ENCODE measurements at regions not wholly inside any gene's neighbourhood (a gene's known extent, or its start where the extent isn't known, plus 50 kb on each side); places are given as distances from the start of the nearest gene placed in this dataset.

- intact Hi-C loops (cut with micrococcal nuclease; ENCODE audit: unreplicated experiment): no loop called here
- ChIA-PET POLR2A (no interaction called here), CTCF (no interaction called here)
- Histone ChIP-seq H3K4me3 (ENCODE audit: low read depth in 2 of 2, low read length in 2 of 2) (no peak overlapping the region), H3K27me3 (ENCODE audit: control insufficient read depth, insufficient read depth, low read length) (no peaks in the 10 kb centered on the region), H3K4me1 (ENCODE audit: control insufficient read depth, insufficient read depth, low read length) (no peaks in the 10 kb centered on the region), H3K9me3 (ENCODE audit: control insufficient read depth, insufficient read depth, low read depth, low read length) (no peaks in the 10 kb centered on the region), H3K27ac (ENCODE audit: low read length) (no peak overlapping the region), H3K36me3 (ENCODE audit: control insufficient read depth, insufficient read depth, low read length) (no peaks in the 10 kb centered on the region)
- ATAC-seq: no peak
- BruUV-seq (replicated peaks): no TSS peak
- in situ Hi-C loops (cut with HindIII; ENCODE audit: low pct_unique_long_range_greater_than_20kb, low sequenced_read_pairs): no loop called here
- no peak for DNase-seq (ENCODE audit: low read depth, low spot score)
- no peak for TF ChIP-seq POLR2AphosphoS5 (IDR thresholded peaks at IDR 0.05; ENCODE audit: low read depth, low read length)
- no peak for TF ChIP-seq REST (IDR thresholded peaks at IDR 0.05; ENCODE audit: insufficient read depth in 1 of 2, low read depth in 2 of 2, low read length in 1 of 2)
- no peak for TF ChIP-seq TCF7L2 (IDR thresholded peaks at IDR 0.05; ENCODE audit: low read depth, low read length)
- no peak for TF ChIP-seq CTCF (IDR thresholded peaks at IDR 0.05)
- no peak for TF ChIP-seq SIN3A (IDR thresholded peaks at IDR 0.05; ENCODE audit: borderline replicate concordance, insufficient read depth, low read depth, low read length)
Observed at GRCh38 chr14:42011221-42011620, 404.5 kb downstream of the LRFN5 start.

- BruUV-seq (replicated peaks): no TSS peak
- H3K36me3 ChIP-seq (ENCODE audit: control insufficient read depth, insufficient read depth, low read length): no peaks in the 10 kb centered on the region
- DNase-seq (ENCODE audit: low read depth, low spot score) (no peak), ATAC-seq (no peak)
- intact Hi-C loops (cut with micrococcal nuclease; ENCODE audit: unreplicated experiment) (no loop called here), in situ Hi-C loops (cut with HindIII; ENCODE audit: low pct_unique_long_range_greater_than_20kb, low sequenced_read_pairs) (no loop called here)
- H3K4me3 ChIP-seq (ENCODE audit: low read depth in 2 of 2, low read length in 2 of 2): no peak overlapping the region
- CTCF ChIA-PET: no interaction called here
- no peaks in the 10 kb centered on the region for H3K4me1 ChIP-seq (ENCODE audit: control insufficient read depth, insufficient read depth, low read length)
- TF ChIP-seq CTCF (IDR thresholded peaks at IDR 0.05): no peak
- no peak for TF ChIP-seq POLR2AphosphoS5 (IDR thresholded peaks at IDR 0.05; ENCODE audit: low read depth, low read length)
- no peak for TF ChIP-seq REST (IDR thresholded peaks at IDR 0.05; ENCODE audit: insufficient read depth in 1 of 2, low read depth in 2 of 2, low read length in 1 of 2)
- TF ChIP-seq TCF7L2 (IDR thresholded peaks at IDR 0.05; ENCODE audit: low read depth, low read length): no peak
- TF ChIP-seq SIN3A (IDR thresholded peaks at IDR 0.05; ENCODE audit: borderline replicate concordance, insufficient read depth, low read depth, low read length): no peak
- no peak overlapping the region for H3K27ac ChIP-seq (ENCODE audit: low read length)
- POLR2A ChIA-PET: no interaction called here
- H3K27me3 ChIP-seq (ENCODE audit: control insufficient read depth, insufficient read depth, low read length): no peaks in the 10 kb centered on the region
- H3K9me3 ChIP-seq (ENCODE audit: control insufficient read depth, insufficient read depth, low read depth, low read length): no peaks in the 10 kb centered on the region
Observed at GRCh38 chr14:42004321-42004720, 397.6 kb downstream of the LRFN5 start.

Measured in Panc1 (cell line).